SK-N-SH (cell line): ENCODE measurements at regions not wholly inside any gene's neighbourhood (a gene's known extent, or its start where the extent isn't known, plus 50 kb on each side); places are given as distances from the start of the nearest gene placed in this dataset.
A peak's percentile ranks its signal among the peaks of the same experiment; 100 is the strongest.

Experiments used
- CTCF ChIA-PET: fragments of 300-600, 350-600 bp; formaldehyde crosslinking; extraction: SDS; loops from one replicate; lab custom pipeline; 2021; lab: Yijun Ruan, JAX
- POLR2A ChIA-PET: fragments of 350-600 bp; sonication (Branson Sonifier 250); formaldehyde crosslinking; extraction: SDS; loops from one replicate; lab custom pipeline; 2020; ENCODE audit warnings: antibody characterized with exemption, inconsistent platforms; lab: Yijun Ruan, JAX
- DNase-seq: peaks from one replicate; pipeline ENCODE4 v3.0.0; 2012
- H2AFZ ChIP-seq: fragments of 200-600 bp; sonication (generic); 2 replicates; pipeline ENCODE4 v1.8.1; 2016; ENCODE audit warnings: antibody characterized with exemption, mild to moderate bottlenecking, low read depth
- H3F3A ChIP-seq: fragments of 200-600 bp; sonication (generic); replicated peaks from 2 replicates; pipeline ENCODE3; 2016; ENCODE audit warnings: antibody characterized with exemption, mild to moderate bottlenecking; ENCODE audit not compliant: insufficient read depth
- H3K27ac ChIP-seq, 2 experiments: fragments of 200-500 bp in 1 of 2; fragments of 200-600 bp in 1 of 2; sonication (Bioruptor generic) in 1 of 2; sonication (generic), shearing (Covaris generic) in 1 of 2; 2 replicates each; pipeline versions ENCODE4 v1.5.1 to v1.6.1; 2014 to 2016; ENCODE audit warnings: low read depth in 2 of 2, inconsistent platforms in 1 of 2, low read length in 1 of 2, mild to moderate bottlenecking in 1 of 2, mixed read lengths in 1 of 2
- H3K27me3 ChIP-seq: fragments of 200-600 bp; sonication (generic), shearing (Covaris generic); 2 replicates; pipeline ENCODE4 v1.6.1; 2016; ENCODE audit warnings: mixed run types; ENCODE audit not compliant: insufficient read depth
- H3K36me3 ChIP-seq, 2 experiments: fragments of 200-500 bp in 1 of 2; fragments of 200-600 bp in 1 of 2; sonication (Bioruptor generic) in 1 of 2; sonication (generic) in 1 of 2; replicated peaks in 1 of 2; 2 replicates each; pipeline versions ENCODE3 to v1.5.1; 2014 to 2016; ENCODE audit warnings: low read length in 1 of 2, mild to moderate bottlenecking in 1 of 2; ENCODE audit not compliant: insufficient read depth in 2 of 2, control insufficient read depth in 1 of 2
- H3K4me1 ChIP-seq, 2 experiments: fragments of 200-500 bp in 1 of 2; fragments of 200-600 bp in 1 of 2; sonication (Bioruptor generic) in 1 of 2; sonication (generic), shearing (Covaris generic) in 1 of 2; 2 replicates each; pipeline versions ENCODE4 v1.5.1 to v1.6.1; 2014 to 2016; ENCODE audit warnings: low read depth in 1 of 2, low read length in 1 of 2, mixed run types in 1 of 2; ENCODE audit not compliant: insufficient read depth in 2 of 2, control insufficient read depth in 1 of 2
- H3K4me2 ChIP-seq: fragments of 200-600 bp; sonication (generic), shearing (Covaris generic); 2 replicates; pipeline ENCODE4 v1.6.1; 2017; ENCODE audit warnings: mixed run types
- H3K4me3 ChIP-seq, 2 experiments: fragments of 200-500 bp in 1 of 2; fragments of 200-600 bp in 1 of 2; sonication (Bioruptor generic) in 1 of 2; sonication (generic), shearing (Covaris generic) in 1 of 2; 2 replicates each; pipeline versions ENCODE4 v1.5.1 to v1.8.1; 2014 to 2016; ENCODE audit warnings: low read depth in 2 of 2, inconsistent platforms in 1 of 2, low read length in 1 of 2, mild to moderate bottlenecking in 1 of 2, mixed read lengths in 1 of 2, moderate library complexity in 1 of 2
- H3K79me2 ChIP-seq: fragments of 200-600 bp; sonication (generic); 2 replicates; pipeline ENCODE4 v1.8.1; 2017; ENCODE audit warnings: mild to moderate bottlenecking; ENCODE audit not compliant: insufficient read depth
- H3K9ac ChIP-seq: fragments of 200-600 bp; sonication (generic); 2 replicates; pipeline ENCODE4 v1.6.1; 2017; ENCODE audit warnings: mixed run types
- H3K9me2 ChIP-seq: fragments of 200-600 bp; sonication (generic); 2 replicates; pipeline ENCODE4 v1.6.1; 2017; ENCODE audit warnings: mixed run types
- H3K9me3 ChIP-seq: fragments of 200-600 bp; sonication (generic); 2 replicates; pipeline ENCODE4 v1.6.1; 2017; ENCODE audit warnings: mixed run types, mild to moderate bottlenecking, moderate library complexity
- H4K20me1 ChIP-seq: fragments of 200-600 bp; sonication (generic); 2 replicates; pipeline ENCODE4 v1.6.1; 2017; ENCODE audit warnings: mild to moderate bottlenecking, mixed run types; ENCODE audit not compliant: insufficient read depth
- EP300 ChIP-seq, 2 experiments: IDR thresholded peaks; 2 replicates each; pipeline versions ENCODE4 v1.4.0 to v1.6.1; 2012; ENCODE audit warnings: borderline replicate concordance in 1 of 2, low read depth in 1 of 2, low read length in 1 of 2
- FOXM1 ChIP-seq: IDR thresholded peaks from 2 replicates; pipeline ENCODE4 v1.4.0; 2012; ENCODE audit warnings: low read depth, mild to moderate bottlenecking
- GATA2 ChIP-seq: sonication (generic); formaldehyde crosslinking; IDR thresholded peaks from 2 replicates; pipeline ENCODE4 v1.5.0; 2020; ENCODE audit warnings: mild to moderate bottlenecking, missing genetic modification reagents
- JUND ChIP-seq: IDR thresholded peaks from 2 replicates; pipeline ENCODE4 v1.4.0; 2012
- MXI1 ChIP-seq: IDR thresholded peaks from 2 replicates; pipeline ENCODE4 v1.6.1; 2012; ENCODE audit warnings: mild to moderate bottlenecking, low read depth, low read length, improper control_type of control experiment
- NFIC ChIP-seq: IDR thresholded peaks from 2 replicates; pipeline ENCODE4 v1.4.0; 2012; ENCODE audit warnings: borderline replicate concordance
- POLR2AphosphoS5 ChIP-seq: IDR thresholded peaks from 2 replicates; pipeline ENCODE4 v1.6.1; 2012; ENCODE audit warnings: low read depth, low read length
- RXRA ChIP-seq: IDR thresholded peaks from 2 replicates; pipeline ENCODE4 v1.4.0; 2012; ENCODE audit warnings: low read depth, mild to moderate bottlenecking, borderline replicate concordance
- SMC3 ChIP-seq: IDR thresholded peaks from 2 replicates; pipeline ENCODE4 v1.6.1; 2012; ENCODE audit warnings: low read depth, low read length, improper control_type of control experiment
- TEAD4 ChIP-seq: IDR thresholded peaks from 2 replicates; pipeline ENCODE4 v1.4.0; 2012; ENCODE audit warnings: mild to moderate bottlenecking, borderline replicate concordance; ENCODE audit not compliant: insufficient read depth
- YY1 ChIP-seq: IDR thresholded peaks from 2 replicates; pipeline ENCODE4 v1.4.0; 2012; ENCODE audit warnings: low read depth, mild to moderate bottlenecking
- WGBS: methylation state at CpG from one replicate; pipeline ENCODE4 v1.1.6; 2017; ENCODE audit warnings: low lambda C conversion rate; 5-methylcytosine and 5-hydroxymethylcytosine counted together
- TF ChIP-seq, protein P1 (sequence below): fragments of 200-600 bp; sonication (generic); IDR thresholded peaks from 2 replicates; pipeline ENCODE4 v1.6.1; 2017; ENCODE audit warnings: antibody characterized with exemption, mild to moderate bottlenecking, moderate library complexity
- TF ChIP-seq, protein P2 (sequence below): IDR thresholded peaks from 2 replicates; pipeline ENCODE4 v1.6.1; 2012; ENCODE audit warnings: mild to moderate bottlenecking, low read depth, low read length, moderate library complexity
- TF ChIP-seq, protein P3 (sequence below): fragments of 150-350 bp; IDR thresholded peaks from 2 replicates; pipeline ENCODE4 v1.6.1; 2016; ENCODE audit warnings: mild to moderate bottlenecking, low read depth, low read length
- TF ChIP-seq, protein P4 (sequence below): IDR thresholded peaks from 2 replicates; pipeline ENCODE4 v1.4.0; 2012; ENCODE audit warnings: low read depth, borderline replicate concordance
- TF ChIP-seq, protein P5 (sequence below): IDR thresholded peaks from 2 replicates; pipeline ENCODE4 v1.4.0; 2012; ENCODE audit warnings: low read depth

DNA sequence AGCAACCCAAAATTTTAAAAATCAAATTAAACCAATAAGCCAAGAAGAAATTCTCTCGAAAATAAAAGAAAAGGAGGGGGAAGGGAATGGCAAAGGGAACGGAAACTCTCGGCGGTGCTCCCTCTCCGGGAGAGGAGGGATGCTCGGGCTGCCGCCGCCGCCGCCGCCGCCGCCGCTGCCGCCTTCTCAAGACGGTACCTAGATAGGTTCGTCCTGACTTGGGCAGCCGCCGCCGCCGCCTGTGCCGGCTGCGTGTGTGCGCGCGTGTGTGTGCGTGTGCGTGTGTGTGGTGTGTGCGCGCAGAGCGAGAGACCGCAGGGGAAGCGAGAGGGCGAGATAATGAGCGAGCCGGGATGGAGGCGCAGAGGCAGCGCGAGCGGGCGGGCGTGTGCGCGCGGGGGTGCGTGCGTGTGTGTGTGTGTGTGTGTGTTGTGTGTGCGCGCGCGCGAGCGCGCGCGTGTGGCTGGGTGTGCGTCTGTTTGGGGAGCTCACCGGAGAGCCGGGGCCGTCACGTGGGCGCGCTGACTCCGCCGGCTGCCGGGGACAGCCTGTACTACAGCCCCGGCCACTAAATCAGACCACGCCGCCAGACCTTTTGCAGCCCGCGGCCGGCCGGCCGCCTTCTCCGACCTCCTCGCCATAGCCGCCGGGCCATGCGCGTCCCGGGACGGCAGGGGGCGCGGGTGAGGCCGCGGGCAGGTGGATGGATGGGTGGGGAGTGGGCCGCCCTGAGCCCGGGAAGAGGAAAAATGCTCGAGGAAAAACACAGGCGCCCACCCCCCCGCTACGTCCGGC, 111.6 kb downstream of the DHX15 start:
- Histone ChIP-seq H3K9ac (no peak overlapping the region), H3K79me2 (no peaks in the 10 kb centered on the region), H3K9me3 (no peaks in the 10 kb centered on the region), H3K4me3 (peak overlapping the region; percentile 45 to 80), H3K9me2 (no peaks in the 10 kb centered on the region), H3K27me3 (peaks cover 25% of the 10 kb centered on the region), H3K4me2 (peak overlapping the region; percentile 89), H3K27ac (no peak overlapping the region), H3F3A (peaks cover 17% of the 10 kb centered on the region), H4K20me1 (no peaks in the 10 kb centered on the region), H2AFZ (peak overlapping the region; percentile 73; the same call in 1 of the 2 replicates), H3K36me3 (no peaks in the 10 kb centered on the region), H3K4me1 (no peaks in the 10 kb centered on the region; a peak in 1 of 4 replicates)
- 0 out of 4 replicates have a peak, but pooled peaks of 1 of the 2 experiments have one; percentile 34 for TF ChIP-seq EP300 (IDR thresholded peaks at IDR 0.05; ENCODE audit: borderline replicate concordance in 1 of 2, low read depth in 1 of 2, low read length in 1 of 2)
- TF ChIP-seq, protein P1, sequence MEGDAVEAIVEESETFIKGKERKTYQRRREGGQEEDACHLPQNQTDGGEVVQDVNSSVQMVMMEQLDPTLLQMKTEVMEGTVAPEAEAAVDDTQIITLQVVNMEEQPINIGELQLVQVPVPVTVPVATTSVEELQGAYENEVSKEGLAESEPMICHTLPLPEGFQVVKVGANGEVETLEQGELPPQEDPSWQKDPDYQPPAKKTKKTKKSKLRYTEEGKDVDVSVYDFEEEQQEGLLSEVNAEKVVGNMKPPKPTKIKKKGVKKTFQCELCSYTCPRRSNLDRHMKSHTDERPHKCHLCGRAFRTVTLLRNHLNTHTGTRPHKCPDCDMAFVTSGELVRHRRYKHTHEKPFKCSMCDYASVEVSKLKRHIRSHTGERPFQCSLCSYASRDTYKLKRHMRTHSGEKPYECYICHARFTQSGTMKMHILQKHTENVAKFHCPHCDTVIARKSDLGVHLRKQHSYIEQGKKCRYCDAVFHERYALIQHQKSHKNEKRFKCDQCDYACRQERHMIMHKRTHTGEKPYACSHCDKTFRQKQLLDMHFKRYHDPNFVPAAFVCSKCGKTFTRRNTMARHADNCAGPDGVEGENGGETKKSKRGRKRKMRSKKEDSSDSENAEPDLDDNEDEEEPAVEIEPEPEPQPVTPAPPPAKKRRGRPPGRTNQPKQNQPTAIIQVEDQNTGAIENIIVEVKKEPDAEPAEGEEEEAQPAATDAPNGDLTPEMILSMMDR = peak; percentile 71
- no peak for TF ChIP-seq JUND
- no peak for TF ChIP-seq NFIC
- no peak for TF ChIP-seq YY1
- TF ChIP-seq, protein P2, sequence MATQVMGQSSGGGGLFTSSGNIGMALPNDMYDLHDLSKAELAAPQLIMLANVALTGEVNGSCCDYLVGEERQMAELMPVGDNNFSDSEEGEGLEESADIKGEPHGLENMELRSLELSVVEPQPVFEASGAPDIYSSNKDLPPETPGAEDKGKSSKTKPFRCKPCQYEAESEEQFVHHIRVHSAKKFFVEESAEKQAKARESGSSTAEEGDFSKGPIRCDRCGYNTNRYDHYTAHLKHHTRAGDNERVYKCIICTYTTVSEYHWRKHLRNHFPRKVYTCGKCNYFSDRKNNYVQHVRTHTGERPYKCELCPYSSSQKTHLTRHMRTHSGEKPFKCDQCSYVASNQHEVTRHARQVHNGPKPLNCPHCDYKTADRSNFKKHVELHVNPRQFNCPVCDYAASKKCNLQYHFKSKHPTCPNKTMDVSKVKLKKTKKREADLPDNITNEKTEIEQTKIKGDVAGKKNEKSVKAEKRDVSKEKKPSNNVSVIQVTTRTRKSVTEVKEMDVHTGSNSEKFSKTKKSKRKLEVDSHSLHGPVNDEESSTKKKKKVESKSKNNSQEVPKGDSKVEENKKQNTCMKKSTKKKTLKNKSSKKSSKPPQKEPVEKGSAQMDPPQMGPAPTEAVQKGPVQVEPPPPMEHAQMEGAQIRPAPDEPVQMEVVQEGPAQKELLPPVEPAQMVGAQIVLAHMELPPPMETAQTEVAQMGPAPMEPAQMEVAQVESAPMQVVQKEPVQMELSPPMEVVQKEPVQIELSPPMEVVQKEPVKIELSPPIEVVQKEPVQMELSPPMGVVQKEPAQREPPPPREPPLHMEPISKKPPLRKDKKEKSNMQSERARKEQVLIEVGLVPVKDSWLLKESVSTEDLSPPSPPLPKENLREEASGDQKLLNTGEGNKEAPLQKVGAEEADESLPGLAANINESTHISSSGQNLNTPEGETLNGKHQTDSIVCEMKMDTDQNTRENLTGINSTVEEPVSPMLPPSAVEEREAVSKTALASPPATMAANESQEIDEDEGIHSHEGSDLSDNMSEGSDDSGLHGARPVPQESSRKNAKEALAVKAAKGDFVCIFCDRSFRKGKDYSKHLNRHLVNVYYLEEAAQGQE = no peak
- TF ChIP-seq, protein P3, sequence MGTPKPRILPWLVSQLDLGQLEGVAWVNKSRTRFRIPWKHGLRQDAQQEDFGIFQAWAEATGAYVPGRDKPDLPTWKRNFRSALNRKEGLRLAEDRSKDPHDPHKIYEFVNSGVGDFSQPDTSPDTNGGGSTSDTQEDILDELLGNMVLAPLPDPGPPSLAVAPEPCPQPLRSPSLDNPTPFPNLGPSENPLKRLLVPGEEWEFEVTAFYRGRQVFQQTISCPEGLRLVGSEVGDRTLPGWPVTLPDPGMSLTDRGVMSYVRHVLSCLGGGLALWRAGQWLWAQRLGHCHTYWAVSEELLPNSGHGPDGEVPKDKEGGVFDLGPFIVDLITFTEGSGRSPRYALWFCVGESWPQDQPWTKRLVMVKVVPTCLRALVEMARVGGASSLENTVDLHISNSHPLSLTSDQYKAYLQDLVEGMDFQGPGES = no peak
- TF ChIP-seq FOXM1 = no peak
- TF ChIP-seq, protein P4, sequence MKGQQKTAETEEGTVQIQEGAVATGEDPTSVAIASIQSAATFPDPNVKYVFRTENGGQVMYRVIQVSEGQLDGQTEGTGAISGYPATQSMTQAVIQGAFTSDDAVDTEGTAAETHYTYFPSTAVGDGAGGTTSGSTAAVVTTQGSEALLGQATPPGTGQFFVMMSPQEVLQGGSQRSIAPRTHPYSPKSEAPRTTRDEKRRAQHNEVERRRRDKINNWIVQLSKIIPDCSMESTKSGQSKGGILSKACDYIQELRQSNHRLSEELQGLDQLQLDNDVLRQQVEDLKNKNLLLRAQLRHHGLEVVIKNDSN = peak; percentile 82
- no peak for TF ChIP-seq SMC3
- TF ChIP-seq POLR2AphosphoS5 = no peak
- TF ChIP-seq RXRA = no peak
- TF ChIP-seq TEAD4 = no peak
- peak; percentile 62; the same call in 1 of the 2 replicates for TF ChIP-seq MXI1
- TF ChIP-seq, protein P5, sequence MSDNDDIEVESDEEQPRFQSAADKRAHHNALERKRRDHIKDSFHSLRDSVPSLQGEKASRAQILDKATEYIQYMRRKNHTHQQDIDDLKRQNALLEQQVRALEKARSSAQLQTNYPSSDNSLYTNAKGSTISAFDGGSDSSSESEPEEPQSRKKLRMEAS = peak; percentile 43
- TF ChIP-seq GATA2 (CRISPR knock-in tag) = no peak
- peak; percentile 91 for DNase-seq
- WGBS = 3% methylated on average over 22 of the region's 93 CpGs
- CTCF ChIA-PET = interaction anchor here (0.8 to 1.3 kb wide), 4 partner anchors 16 to 43 kb away, joined by 3 to 8 read pairs (median 4); no protein-coding TSS in a partner anchor
- POLR2A ChIA-PET = no interaction called here
